H54 (cell line): ENCODE measurements at regions not wholly inside any gene's neighbourhood (a gene's known extent, or its start where the extent isn't known, plus 50 kb on each side); places are given as distances from the start of the nearest gene placed in this dataset.
"Not testable (repeated sequence)": the region's sequence is repeated elsewhere in the genome, so short reads cannot be mapped to it uniquely, and the experiment has no call there.

ENCODE experiments used
- DNase-seq: peaks from one replicate; pipeline ENCODE4 v3.0.0; 2011; ENCODE audit warnings: low spot score, mixed read lengths; ENCODE audit not compliant: insufficient read length
- FAIRE-seq: peaks from 3 replicates; lab custom pipeline; 2011; peaks lifted over from hg19 to GRCh38; lab: Jason Lieb, UNC
- POLR2A ChIP-seq: IDR thresholded peaks from 2 replicates; pipeline ENCODE4 v1.6.1; 2011; ENCODE audit warnings: low read depth, mild to moderate bottlenecking, low read length

DNA sequence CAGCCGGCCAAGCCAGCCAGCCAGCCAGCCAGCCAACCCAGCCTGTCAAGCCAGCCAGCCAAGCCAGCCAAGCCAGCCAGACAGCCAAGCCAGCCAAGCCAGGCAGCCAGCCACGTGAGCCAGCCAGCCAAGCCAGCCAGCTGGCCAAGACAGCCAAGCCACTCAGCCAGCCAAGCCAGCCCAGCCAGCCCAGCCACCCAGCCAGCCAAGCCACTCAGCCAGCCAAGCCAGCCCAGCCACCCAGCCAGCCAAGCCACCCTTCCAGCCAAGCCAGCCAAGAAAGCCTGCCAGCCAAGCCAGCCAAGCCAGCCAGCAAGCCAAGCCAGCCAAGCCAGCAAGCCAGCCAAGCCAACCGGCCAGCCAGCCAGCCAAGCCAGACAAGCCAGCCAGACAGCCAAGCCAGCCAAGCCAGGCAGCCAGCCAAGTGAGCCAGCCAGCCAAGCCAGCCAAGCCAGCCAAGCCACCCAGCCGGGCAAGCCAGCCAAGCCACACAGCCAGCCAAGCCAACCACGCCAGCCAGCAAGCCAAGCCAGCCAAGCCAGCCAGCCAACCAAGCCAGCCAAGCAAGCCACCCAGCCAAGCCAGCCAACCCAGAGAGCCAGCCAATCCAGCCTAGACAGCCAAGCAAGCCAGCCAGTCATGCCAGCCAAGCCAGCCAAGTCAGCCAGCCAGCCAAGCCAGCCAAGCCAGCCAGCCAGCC, 199.5 kb downstream of the GOLGA6L6 start:
- DNase-seq (no peak), FAIRE-seq (no peak)
- no peak for TF ChIP-seq POLR2A

DNA sequence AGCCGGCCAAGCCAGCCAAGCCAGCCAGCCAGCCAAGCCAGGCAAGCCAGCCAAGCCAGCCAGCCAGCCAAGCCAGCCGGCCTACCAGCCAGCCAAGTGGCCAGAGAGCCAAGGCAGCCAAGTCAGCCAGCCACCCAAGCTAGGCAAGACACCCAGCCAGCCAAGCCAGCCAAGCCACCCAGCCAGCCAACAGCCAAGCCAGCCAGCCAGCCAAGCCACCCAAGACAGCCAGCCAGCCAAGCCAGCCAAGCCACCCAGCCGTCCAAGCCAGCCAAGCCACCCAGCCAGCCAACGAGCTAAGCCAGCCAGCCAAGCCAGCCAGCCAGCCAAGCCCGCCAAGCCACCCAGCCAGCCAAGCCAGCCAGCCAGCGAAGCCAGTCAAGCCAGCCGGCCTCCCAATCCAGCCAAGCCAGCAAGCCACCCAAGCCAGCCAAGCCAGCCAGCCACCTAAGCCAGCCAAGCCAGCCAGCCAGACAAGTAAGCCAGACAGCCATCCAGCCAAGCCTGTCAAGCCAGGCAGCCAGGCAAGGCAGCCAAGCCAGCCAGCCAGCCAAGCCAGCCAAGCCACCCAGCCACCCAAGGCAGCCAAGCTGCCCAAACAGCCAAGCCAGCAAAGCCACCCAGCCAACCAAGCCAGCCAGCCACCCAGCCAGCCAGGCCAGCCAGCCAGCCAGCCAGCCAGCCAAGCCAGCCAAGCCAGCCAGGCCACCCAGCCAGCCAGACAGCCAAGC, 200.5 kb downstream of the GOLGA6L6 start:
- TF ChIP-seq POLR2A = no peak
- no peak for FAIRE-seq

DNA sequence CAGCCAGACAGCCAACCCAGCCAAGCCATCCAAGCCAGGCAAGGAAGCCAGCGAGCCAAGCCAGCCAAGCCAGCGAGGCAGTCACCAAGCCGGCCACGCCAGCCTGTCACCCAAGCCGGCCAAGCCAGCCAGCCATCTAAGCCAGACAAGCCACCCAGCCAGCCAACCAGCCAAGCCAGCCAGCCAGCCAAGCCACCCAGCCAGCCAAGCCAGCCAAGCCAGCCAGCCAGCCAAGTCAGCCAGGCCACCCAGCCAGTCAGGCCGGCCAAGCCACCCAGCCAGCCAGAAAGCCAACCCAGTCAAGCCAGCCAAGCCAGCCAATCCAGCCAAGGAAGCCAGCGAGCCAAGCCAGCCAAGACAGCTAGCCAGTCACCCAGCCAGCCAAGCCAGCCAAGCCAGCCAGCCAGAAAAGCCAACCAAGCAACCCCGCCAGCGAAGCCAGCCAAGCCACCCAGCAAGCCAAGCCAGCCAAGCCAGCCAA, 201.2 kb downstream of the GOLGA6L6 start:
- FAIRE-seq (no peak), DNase-seq (no peak)
- no peak for TF ChIP-seq POLR2A

More for the DNA sequence above, 200.5 kb downstream of the GOLGA6L6 start:
- no peak for DNase-seq

DNA sequence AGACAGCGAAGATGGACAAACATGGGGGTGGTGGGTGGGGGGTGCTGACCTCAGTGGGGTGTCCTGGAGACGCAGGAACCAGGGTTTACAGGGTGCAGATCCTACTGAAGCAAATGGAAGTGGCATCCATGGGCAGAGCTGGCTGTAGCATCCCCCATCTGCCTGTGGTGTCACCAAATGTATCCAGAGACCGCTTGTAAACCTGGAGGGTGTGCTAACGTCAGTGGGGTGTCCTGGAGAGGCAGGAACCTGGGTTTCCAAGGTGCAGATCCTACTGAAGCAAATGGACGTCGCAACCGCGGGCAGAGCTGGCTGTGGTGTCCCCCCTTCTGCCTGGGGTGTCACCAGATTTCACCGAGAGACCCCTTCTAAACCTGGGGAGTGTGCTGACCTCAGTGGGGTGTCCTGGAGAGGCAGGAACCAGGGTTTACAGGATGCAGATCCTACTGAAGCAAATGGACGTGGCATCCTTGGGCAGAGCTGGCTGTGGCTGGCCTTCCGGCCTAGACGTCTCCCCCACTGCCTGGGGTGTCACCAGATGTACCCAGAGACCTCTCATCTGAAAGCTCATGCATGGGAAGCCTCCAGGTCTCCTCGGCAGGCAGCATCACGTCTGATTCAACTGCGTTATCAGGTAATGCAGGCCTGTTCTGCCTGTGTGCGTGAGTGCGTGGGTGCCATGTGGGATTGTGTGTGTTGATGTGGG, 202.4 kb downstream of the GOLGA6L6 start:
- not testable (repeated sequence) for FAIRE-seq, DNase-seq

DNA sequence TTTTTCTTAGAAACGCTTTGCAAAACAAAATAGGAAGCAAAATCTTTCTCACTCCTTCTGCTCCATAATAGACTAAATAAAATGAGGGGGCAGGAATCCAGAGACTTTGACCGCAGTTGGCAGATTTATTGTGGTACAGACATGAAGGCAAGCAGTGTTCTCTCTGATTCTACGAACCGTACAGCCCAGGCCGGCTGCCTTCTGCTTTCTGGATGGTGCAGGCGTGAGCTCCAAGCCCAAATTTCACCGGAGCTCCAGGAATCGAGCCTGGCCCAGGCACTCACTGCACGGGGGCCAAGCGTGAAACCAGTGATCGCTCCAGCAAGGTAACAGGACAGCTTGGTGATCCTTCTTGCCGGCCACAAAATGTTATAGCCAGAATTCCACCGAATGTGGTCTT, 202.9 kb downstream of the GOLGA6L6 start:
- not testable (repeated sequence) for FAIRE-seq

DNA sequence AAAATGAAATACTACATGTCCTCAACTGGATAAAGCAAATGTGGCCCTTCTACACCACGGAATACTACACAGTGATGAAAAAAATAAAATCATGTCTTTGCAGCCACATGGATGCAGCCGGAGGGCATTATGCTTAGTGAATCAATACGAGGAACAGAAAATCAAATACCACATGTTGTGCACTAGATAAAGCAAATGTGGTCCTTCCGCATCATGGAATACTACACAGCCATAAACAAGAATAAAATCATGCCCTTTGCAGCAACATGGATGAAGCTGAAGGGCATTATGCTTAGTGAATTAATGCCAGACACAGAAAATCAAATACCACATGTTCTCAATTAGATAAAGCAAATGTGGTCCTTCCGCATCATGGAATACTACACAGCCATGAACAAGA, 204.4 kb downstream of the GOLGA6L6 start:
- FAIRE-seq = not testable (repeated sequence)

More for the DNA sequence above, 202.9 kb downstream of the GOLGA6L6 start:
- not testable (repeated sequence) for DNase-seq

DNA sequence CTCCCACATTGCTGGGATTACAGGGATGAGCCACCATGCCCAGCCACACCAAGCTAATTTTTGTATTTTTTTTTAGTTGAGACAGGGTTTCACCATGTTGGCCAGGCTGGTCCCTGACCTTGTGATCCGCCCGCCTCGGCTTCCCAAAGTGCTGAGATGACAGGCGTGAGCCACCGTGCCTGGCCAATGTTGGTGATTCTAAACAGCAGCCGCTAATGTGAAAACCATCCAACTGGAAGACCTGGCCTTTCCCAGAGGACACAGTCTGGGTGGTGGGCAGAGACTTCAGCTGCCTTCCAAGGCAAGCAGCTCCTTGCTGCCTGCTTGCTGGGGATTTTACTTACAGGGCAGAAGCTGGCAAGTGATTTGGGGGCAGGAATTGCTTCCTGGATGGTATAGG, 207.1 kb downstream of the GOLGA6L6 start:
- FAIRE-seq, DNase-seq: not testable (repeated sequence)

More for the DNA sequence above, 204.4 kb downstream of the GOLGA6L6 start:
- DNase-seq = not testable (repeated sequence)

DNA sequence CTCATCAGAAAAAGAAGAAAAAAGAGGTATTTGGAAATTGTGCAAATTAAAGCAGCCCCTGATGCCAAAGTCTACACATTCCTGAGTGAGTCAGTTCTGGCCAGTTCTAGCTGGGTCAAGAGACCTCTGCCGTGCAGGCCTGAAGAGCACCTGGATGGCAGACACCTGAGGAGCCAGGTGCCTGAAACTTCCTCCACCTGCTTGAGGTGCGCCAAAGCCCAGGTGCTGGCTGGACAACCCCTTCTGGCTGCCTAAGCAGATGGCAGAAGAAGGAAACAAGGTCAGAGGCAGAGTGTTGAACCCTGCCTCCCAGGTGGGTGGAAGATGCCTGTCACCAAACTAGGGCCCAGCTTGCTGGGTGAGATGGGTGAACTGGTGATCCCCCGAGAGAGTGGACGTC, 215.8 kb downstream of the GOLGA6L6 start:
- DNase-seq, FAIRE-seq: not testable (repeated sequence)

DNA sequence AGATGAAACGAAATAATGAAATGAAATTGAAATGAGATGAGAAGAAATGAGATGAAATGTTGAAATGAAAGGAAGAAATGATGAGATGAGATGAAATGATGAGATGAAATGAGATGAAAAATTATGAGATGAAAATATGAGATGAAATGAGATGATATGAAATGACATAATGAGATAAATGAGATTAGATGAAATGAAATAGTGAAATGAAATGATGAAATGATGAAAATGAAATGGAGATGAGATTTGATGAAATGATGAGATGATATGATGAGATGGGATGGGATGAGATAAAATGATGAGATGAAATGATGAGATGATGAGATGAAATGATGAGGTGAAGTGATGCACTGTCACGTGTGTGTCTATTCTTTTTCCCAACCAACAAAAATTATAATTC, 224.5 kb downstream of the GOLGA6L6 start:
- not testable (repeated sequence) for DNase-seq, FAIRE-seq

DNA sequence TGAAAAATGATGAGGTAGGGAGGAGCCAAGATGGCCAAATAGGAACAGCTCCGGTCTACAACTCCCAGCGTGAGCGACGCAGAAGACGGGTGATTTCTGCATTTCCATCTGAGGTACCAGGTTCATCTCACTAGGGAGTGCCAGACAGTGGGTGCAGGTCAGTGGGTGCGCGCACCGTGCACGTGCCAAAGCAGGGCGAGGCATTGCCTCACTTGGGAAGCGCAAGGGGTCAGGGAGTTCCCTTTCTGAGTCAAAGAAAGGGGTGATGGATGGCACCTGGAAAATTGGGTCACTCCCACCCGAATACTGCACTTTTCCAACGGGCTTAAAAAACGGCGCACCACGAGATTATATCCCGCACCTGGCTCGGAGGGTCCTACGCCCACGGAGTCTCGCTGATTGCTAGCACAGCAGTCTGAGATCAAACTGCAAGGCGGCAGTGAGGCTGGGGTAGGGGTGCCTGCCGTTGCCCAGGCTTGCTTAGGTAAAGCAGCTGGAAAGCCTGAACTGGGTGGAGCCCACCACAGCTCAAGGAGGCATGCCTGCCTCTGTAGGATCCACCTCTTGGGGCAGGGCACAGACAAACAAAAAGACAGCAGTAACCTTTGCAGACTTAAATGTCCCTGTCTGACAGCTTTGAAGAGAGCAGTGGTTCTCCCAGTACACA, 230.5 kb downstream of the GOLGA6L6 start:
- FAIRE-seq, DNase-seq: not testable (repeated sequence)

DNA sequence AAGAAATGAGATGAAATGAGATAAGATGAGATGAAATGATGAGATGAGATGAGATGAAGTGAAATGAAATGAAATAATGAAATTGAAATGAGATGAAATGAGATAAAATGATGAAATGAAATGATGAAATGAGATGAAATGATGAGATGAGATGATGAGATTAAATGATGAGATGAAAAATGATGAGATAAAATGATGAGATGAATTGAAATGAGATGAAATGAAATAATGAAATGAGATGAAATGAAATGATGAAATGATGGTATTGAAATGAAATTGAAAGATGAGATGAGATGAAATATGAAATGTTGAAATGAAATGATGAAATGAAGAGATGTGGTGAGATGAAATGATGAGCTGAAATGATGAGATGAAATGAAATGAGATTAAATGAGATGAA, 231.0 kb downstream of the GOLGA6L6 start:
- no peak for FAIRE-seq
- DNase-seq = no peak
- TF ChIP-seq POLR2A = no peak

DNA sequence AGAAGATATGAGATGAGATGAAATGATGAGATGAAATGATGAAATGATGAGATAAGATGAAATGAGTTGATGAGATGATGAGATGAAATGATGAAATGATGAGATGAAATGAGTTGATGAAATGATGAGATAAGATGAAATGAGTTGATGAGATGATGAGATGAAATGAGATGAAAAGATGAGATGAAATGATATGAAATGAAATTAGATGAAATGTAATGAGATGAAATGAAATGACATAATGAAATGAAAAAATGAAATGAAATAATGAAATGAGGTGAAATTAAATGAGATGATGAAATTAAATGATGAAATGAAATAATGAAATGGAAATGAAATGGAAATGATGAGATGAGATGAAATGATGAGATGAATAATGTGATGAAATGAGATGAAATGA, 231.6 kb downstream of the GOLGA6L6 start:
- FAIRE-seq = not testable (repeated sequence)

DNA sequence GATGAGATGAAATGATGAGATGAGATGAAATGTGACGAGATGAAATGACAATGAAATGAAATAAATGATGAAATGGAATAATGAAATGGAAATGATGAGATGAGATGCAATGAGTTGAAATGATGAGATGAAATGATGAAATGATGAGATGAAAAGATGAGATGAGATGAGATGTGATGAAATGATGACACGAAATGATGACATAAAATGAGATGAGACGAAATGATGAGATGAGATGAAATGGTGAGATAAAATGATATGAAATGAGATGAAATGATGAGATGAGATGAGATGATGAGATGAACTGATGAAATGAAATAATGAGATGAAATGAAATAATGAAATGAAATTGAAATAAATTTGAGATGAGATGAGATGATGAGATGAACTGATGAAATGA, 232.2 kb downstream of the GOLGA6L6 start:
- not testable (repeated sequence) for DNase-seq, FAIRE-seq

More for the DNA sequence above, 231.6 kb downstream of the GOLGA6L6 start:
- not testable (repeated sequence) for DNase-seq

DNA sequence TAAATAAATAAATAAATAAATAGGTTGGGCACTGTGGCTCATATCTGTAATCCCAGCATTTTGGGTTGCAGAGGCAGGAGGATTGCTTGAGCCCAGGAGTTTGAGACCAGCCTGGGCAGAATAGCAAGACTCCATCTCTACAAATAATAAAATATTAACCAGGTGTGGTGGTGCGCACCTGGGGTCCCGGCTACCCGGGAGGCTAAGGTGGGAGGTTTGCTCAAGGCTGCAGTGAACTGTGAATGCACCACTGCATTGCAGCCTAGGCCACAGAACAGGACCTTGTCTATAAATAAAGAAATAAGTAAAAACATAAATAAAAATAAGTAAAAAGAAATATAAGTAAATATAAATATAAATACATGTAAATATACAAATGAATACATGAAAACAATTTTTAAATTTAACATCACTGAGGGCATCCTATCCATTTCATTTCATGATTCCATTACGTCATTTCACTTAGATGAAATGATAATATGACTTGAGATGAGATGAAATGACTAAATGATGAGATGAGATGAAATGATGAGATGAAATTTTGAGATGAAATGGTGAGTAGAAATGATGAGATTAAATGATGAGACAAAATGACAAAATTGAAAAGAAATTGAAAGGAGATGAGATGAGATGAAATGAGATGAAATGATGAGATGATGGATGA, 233.4 kb downstream of the GOLGA6L6 start:
- DNase-seq, FAIRE-seq: not testable (repeated sequence)

DNA sequence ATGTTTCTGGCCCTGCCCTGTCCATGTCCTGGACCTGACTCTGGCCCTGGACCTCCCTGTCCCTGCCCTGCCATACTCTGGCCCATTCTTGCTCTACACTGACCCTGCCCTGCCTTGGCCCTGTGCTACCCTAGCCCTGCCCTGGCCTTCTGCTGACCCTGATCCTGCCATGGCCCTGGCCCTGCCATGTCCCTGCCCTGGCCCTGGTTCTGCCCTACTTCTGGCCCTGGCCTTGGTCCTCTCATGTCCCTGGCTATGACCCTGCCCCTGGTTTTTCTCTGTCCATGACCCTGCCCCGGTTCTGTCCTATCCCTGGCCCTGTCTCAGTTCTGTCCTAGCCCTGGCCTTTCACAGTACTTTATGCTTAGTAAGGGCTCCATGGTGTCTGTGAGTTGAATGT, 234.5 kb downstream of the GOLGA6L6 start:
- FAIRE-seq, DNase-seq: not testable (repeated sequence)

DNA sequence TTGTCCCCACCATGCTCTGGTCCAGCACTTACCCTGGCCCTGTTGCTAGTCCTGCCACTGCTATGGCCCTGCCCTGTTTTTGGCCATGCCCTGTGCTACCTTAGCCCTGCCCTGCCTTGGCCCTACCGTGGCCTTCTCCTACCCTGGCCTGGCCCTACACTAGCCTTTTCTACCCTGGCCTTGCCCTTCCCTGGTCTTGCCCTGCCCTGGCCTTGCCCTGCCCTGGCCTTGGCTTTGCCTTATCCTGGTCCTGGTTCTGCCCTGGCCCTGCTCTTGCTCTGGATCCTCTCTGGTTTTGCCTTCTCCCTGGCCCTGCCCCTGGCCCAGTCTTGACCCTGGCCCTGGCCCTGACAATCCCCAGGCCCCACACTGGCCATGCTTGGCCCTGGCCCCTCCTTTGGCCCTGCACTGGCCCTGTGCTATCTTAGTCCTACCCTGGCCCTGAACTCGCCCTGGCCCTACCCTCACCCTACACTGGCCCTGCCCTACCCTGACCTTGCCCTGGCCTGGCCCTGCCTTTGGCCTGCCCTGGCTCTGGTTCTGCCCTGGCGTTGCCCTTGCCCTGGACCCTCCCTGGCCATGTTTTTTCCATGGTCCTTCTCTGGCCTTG, 235.0 kb downstream of the GOLGA6L6 start:
- DNase-seq, FAIRE-seq: not testable (repeated sequence)

DNA sequence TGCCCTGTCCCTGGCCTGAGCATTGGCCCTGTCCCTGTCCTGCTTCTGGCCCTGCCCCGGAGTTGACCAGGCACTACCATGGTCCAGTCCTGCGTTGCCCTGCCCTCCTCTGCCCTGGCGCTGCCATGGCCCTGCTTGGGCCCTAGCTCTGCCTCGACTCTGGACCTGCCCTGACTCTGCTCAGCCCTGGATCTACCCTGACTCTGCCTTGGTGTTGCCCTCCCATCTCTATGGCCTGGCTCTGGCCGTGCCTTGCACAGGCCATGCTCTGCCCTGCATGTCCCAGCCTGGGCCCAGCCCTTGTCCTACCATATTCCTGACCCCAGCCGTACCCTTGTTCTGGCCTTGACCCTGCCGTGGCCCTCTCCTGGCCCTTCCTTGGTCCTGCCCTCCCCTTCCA, 235.7 kb downstream of the GOLGA6L6 start:
- FAIRE-seq, DNase-seq: not testable (repeated sequence)

DNA sequence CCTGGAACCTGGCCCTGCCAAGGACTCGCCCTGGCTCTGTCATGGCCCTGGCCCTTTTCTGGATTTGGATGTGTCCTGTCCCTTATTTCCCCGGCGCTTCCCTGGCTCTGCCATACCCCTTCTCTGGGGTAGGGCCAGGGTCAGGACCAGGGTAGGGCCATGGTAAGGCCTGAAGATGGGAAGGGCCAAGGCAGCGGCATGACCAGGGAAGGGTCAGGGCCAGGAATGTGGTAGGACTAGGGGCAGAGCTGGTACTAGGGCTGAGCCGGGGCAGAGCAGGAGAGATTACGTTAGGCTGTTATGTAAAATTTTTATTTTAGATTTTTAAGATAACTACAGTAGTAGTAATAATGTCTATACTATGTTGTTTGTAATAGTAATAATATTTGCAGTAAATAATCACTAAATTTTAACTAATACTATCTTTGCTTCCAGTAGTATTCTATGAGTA, 236.6 kb downstream of the GOLGA6L6 start:
- DNase-seq, FAIRE-seq: not testable (repeated sequence)
